ENCODE measurements at regions not wholly inside any gene's neighbourhood (a gene's known extent, or its start where the extent isn't known, plus 50 kb on each side); places are given as distances from the start of the nearest gene placed in this dataset.

DNA sequence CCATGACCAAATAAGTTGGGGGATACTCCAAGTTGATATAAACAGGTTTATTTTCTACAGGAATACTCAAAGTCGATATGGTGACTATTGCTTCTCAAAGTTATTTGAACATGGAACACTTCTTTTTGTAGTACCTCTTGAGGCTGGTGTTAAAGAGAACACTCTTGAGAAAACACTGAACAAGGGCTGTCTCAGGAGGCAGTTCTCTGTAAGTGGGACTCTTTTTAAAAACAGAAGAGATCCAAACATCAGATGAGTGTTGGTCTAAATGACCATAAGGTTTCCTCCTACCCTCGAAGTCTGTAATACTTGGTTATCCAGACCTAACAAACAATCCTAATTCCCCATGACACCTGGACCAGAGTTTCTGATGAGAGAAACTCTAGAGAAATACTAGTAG lies 223.2 kb upstream of the TEX13C start:
- no peaks in the 10 kb centered on the region for H3K4me1 ChIP-seq (ENCODE audit: insufficient read depth, low read length)
- H4K20me1 ChIP-seq (ENCODE audit: insufficient read depth, low read length) = no peaks in the 10 kb centered on the region
- no peak overlapping the region for H3K4me3 ChIP-seq (ENCODE audit: low read depth in 1 of 2, low read length in 2 of 2)
- no peak overlapping the region for H2AFZ ChIP-seq (ENCODE audit: low read depth, low read length)
- H3K79me2 ChIP-seq (ENCODE audit: insufficient read depth, low read length) = no peaks in the 10 kb centered on the region
- no peaks in the 10 kb centered on the region for H3K36me3 ChIP-seq (ENCODE audit: insufficient read depth, low read length)
- TF ChIP-seq, protein P1, sequence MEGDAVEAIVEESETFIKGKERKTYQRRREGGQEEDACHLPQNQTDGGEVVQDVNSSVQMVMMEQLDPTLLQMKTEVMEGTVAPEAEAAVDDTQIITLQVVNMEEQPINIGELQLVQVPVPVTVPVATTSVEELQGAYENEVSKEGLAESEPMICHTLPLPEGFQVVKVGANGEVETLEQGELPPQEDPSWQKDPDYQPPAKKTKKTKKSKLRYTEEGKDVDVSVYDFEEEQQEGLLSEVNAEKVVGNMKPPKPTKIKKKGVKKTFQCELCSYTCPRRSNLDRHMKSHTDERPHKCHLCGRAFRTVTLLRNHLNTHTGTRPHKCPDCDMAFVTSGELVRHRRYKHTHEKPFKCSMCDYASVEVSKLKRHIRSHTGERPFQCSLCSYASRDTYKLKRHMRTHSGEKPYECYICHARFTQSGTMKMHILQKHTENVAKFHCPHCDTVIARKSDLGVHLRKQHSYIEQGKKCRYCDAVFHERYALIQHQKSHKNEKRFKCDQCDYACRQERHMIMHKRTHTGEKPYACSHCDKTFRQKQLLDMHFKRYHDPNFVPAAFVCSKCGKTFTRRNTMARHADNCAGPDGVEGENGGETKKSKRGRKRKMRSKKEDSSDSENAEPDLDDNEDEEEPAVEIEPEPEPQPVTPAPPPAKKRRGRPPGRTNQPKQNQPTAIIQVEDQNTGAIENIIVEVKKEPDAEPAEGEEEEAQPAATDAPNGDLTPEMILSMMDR (IDR thresholded peaks at IDR 0.05; ENCODE audit: borderline replicate concordance, extremely low read depth, low read length, poor library complexity, severe bottlenecking) = no peak
- no peak for TF ChIP-seq EZH2 (IDR thresholded peaks at IDR 0.05; ENCODE audit: borderline replicate concordance, low read depth, low read length, severe bottlenecking)
- no peak overlapping the region for H3K27ac ChIP-seq (ENCODE audit: low read length)
- no peak overlapping the region for H3K9ac ChIP-seq (ENCODE audit: low read depth, low read length)
- no peak overlapping the region for H3K4me2 ChIP-seq (ENCODE audit: insufficient read depth, low read length)
- H3K27me3 ChIP-seq (ENCODE audit: insufficient read depth, low read length, poor library complexity) = no peaks in the 10 kb centered on the region
- no peaks in the 10 kb centered on the region for H3K9me3 ChIP-seq (ENCODE audit: insufficient read depth, low read length, severe bottlenecking)
- DNase-seq = no peak
- no peak for ATAC-seq (ENCODE audit: insufficient read depth, low read depth)

DNA sequence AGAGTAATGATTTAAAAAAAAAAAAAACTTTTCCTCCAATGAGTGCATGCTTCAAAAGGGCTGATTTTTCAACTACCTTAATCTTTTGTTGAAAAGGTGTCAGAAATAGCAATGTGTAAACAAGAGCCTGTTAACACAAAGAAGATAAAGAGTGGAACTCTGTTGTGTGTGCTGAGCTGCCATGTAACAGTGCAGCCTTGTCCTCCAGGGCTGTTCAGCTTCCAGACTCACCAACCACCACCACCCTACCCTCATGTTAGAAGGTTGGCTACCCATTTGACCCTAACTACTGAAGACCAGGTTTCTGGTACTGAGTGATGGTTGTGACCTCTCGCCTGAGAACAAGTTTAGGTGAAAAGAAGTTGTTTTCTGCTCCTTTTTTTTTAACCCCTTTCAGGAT lies 222.8 kb upstream of the TEX13C start:
- Histone ChIP-seq H2AFZ (ENCODE audit: low read depth, low read length) (no peak overlapping the region), H3K27ac (ENCODE audit: low read length) (no peak overlapping the region), H3K4me3 (ENCODE audit: low read depth in 1 of 2, low read length in 2 of 2) (no peak overlapping the region), H4K20me1 (ENCODE audit: insufficient read depth, low read length) (no peaks in the 10 kb centered on the region), H3K79me2 (ENCODE audit: insufficient read depth, low read length) (no peaks in the 10 kb centered on the region), H3K9ac (ENCODE audit: low read depth, low read length) (no peak overlapping the region), H3K9me3 (ENCODE audit: insufficient read depth, low read length, severe bottlenecking) (no peaks in the 10 kb centered on the region), H3K4me2 (ENCODE audit: insufficient read depth, low read length) (no peak overlapping the region), H3K4me1 (ENCODE audit: insufficient read depth, low read length) (no peaks in the 10 kb centered on the region), H3K36me3 (ENCODE audit: insufficient read depth, low read length) (no peaks in the 10 kb centered on the region), H3K27me3 (ENCODE audit: insufficient read depth, low read length, poor library complexity) (no peaks in the 10 kb centered on the region)
- DNase-seq = no peak
- no peak for TF ChIP-seq EZH2 (IDR thresholded peaks at IDR 0.05; ENCODE audit: borderline replicate concordance, low read depth, low read length, severe bottlenecking)
- TF ChIP-seq, protein P1 (IDR thresholded peaks at IDR 0.05; ENCODE audit: borderline replicate concordance, extremely low read depth, low read length, poor library complexity, severe bottlenecking) = no peak
- no peak for ATAC-seq (ENCODE audit: insufficient read depth, low read depth)

DNA sequence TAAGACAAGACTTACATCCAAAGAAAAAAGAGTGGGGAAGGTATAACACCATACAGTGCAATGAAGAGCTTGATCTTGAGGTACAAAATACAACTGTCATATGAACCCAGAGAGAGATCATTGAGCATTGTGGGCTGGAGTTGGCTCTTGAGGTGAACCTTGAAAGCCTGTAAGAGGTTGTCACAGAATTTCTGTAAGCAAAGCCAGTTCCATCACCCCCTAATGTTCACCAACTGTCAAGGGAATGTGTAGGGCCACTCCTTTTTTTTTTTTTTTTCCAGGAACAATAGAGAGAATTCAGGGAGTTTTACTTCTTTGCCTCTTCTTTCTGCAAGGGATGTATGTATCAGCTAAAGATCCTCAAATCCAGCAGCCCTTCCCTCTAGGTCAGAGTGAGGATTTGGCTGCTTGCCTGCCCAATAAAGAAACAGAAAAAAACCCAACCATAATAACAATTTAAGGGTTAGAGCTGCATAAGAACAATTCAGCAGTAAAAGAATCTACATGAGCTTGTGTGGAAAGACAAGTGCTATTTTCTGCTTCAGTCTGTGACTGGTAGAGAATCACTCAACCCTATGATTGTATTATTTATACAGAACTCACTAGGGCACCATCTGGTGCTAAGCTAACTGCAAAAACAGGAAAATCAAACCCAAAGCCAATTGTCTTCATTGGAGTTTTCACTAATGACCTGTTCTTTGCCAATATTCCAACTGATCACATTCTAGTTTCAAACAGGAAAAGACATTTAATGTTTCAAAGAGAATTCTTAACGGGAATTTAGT lies 217.5 kb upstream of the TEX13C start:
- H3K79me2 ChIP-seq (ENCODE audit: insufficient read depth, low read length) = no peaks in the 10 kb centered on the region
- ATAC-seq (ENCODE audit: insufficient read depth, low read depth) (no peak), DNase-seq (no peak)
- H3K4me1 ChIP-seq (ENCODE audit: insufficient read depth, low read length) = no peaks in the 10 kb centered on the region
- H4K20me1 ChIP-seq (ENCODE audit: insufficient read depth, low read length) = no peaks in the 10 kb centered on the region
- no peak overlapping the region for H3K4me3 ChIP-seq (ENCODE audit: low read depth in 1 of 2, low read length in 2 of 2)
- H3K4me2 ChIP-seq (ENCODE audit: insufficient read depth, low read length) = no peak overlapping the region
- H3K9me3 ChIP-seq (ENCODE audit: insufficient read depth, low read length, severe bottlenecking) = no peaks in the 10 kb centered on the region
- no peak overlapping the region for H2AFZ ChIP-seq (ENCODE audit: low read depth, low read length)
- no peak overlapping the region for H3K27ac ChIP-seq (ENCODE audit: low read length)
- no peaks in the 10 kb centered on the region for H3K27me3 ChIP-seq (ENCODE audit: insufficient read depth, low read length, poor library complexity)
- no peak for TF ChIP-seq EZH2 (IDR thresholded peaks at IDR 0.05; ENCODE audit: borderline replicate concordance, low read depth, low read length, severe bottlenecking)
- TF ChIP-seq, protein P1 (IDR thresholded peaks at IDR 0.05; ENCODE audit: borderline replicate concordance, extremely low read depth, low read length, poor library complexity, severe bottlenecking) = no peak
- no peak overlapping the region for H3K9ac ChIP-seq (ENCODE audit: low read depth, low read length)
- no peaks in the 10 kb centered on the region for H3K36me3 ChIP-seq (ENCODE audit: insufficient read depth, low read length)

Data from DND-41 (cell line).